ENCODE measurements at regions not wholly inside any gene's neighbourhood (a gene's known extent, or its start where the extent isn't known, plus 50 kb on each side); places are given as distances from the start of the nearest gene placed in this dataset.

DNA sequence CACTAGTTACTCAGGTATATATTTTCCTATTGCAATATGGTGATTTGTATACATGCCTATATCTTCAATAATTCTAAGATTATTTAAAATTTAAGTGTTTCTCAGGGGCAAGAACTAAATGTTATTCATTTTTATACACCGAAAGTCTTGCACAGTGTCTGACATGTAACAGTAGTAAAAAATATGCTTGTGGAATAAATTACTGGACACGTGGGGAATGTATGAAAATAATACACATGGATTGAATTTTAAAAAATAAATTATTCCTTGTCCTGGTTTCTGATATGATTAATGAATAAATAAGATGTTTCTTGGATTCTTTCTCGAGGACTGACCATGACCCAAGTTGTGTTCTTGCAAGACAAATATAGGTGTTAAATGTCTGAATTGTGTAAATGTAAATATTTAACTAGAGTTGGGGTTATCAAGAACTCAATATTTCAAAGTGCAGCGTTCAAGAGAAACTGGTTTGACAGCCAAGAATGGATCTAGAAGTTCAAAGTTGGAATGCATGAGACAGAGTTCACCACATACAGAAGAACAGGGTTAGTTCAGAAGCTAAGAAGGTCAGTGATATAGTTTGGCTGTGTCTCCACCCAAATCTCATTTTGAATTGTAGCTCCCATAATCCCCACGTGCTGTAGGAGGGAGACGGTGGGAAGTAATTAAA is 142.1 kb upstream of the SPAG17 start:
- TF ChIP-seq, protein P1, sequence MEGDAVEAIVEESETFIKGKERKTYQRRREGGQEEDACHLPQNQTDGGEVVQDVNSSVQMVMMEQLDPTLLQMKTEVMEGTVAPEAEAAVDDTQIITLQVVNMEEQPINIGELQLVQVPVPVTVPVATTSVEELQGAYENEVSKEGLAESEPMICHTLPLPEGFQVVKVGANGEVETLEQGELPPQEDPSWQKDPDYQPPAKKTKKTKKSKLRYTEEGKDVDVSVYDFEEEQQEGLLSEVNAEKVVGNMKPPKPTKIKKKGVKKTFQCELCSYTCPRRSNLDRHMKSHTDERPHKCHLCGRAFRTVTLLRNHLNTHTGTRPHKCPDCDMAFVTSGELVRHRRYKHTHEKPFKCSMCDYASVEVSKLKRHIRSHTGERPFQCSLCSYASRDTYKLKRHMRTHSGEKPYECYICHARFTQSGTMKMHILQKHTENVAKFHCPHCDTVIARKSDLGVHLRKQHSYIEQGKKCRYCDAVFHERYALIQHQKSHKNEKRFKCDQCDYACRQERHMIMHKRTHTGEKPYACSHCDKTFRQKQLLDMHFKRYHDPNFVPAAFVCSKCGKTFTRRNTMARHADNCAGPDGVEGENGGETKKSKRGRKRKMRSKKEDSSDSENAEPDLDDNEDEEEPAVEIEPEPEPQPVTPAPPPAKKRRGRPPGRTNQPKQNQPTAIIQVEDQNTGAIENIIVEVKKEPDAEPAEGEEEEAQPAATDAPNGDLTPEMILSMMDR (IDR thresholded peaks at IDR 0.05; ENCODE audit: borderline replicate concordance, extremely low read depth, low read length, poor library complexity, severe bottlenecking) = no peak
- TF ChIP-seq EZH2 (IDR thresholded peaks at IDR 0.05; ENCODE audit: borderline replicate concordance, low read depth, low read length, severe bottlenecking) = no peak

Measured in DND-41 (cell line).